HL-60 (cell line): ENCODE measurements at regions not wholly inside any gene's neighbourhood (a gene's known extent, or its start where the extent isn't known, plus 50 kb on each side); places are given as distances from the start of the nearest gene placed in this dataset.

Experiments used
- CTCF ChIP-seq: IDR thresholded peaks from one replicate; pipeline ENCODE4 v1.5.1; 2011; ENCODE audit warnings: low read length, control low read depth, inconsistent platforms; ENCODE audit not compliant: insufficient read depth
- GABPA ChIP-seq: IDR thresholded peaks from 2 replicates; pipeline ENCODE4 v1.6.1; 2012; ENCODE audit warnings: low read depth
- POLR2AphosphoS5 ChIP-seq: IDR thresholded peaks from 2 replicates; pipeline ENCODE4 v1.6.1; 2012; ENCODE audit warnings: low read depth
- TF ChIP-seq, protein P1 (sequence below): IDR thresholded peaks from 2 replicates; pipeline ENCODE4 v1.6.1; 2012; ENCODE audit warnings: low read depth; ENCODE audit not compliant: insufficient replicate concordance

- TF ChIP-seq, protein P1, sequence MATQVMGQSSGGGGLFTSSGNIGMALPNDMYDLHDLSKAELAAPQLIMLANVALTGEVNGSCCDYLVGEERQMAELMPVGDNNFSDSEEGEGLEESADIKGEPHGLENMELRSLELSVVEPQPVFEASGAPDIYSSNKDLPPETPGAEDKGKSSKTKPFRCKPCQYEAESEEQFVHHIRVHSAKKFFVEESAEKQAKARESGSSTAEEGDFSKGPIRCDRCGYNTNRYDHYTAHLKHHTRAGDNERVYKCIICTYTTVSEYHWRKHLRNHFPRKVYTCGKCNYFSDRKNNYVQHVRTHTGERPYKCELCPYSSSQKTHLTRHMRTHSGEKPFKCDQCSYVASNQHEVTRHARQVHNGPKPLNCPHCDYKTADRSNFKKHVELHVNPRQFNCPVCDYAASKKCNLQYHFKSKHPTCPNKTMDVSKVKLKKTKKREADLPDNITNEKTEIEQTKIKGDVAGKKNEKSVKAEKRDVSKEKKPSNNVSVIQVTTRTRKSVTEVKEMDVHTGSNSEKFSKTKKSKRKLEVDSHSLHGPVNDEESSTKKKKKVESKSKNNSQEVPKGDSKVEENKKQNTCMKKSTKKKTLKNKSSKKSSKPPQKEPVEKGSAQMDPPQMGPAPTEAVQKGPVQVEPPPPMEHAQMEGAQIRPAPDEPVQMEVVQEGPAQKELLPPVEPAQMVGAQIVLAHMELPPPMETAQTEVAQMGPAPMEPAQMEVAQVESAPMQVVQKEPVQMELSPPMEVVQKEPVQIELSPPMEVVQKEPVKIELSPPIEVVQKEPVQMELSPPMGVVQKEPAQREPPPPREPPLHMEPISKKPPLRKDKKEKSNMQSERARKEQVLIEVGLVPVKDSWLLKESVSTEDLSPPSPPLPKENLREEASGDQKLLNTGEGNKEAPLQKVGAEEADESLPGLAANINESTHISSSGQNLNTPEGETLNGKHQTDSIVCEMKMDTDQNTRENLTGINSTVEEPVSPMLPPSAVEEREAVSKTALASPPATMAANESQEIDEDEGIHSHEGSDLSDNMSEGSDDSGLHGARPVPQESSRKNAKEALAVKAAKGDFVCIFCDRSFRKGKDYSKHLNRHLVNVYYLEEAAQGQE = no peak
- no peak for TF ChIP-seq CTCF
- TF ChIP-seq POLR2AphosphoS5 = no peak
- no peak for TF ChIP-seq GABPA
Observed at GRCh38 chr5:99460701-99461100, 531.9 kb upstream of the CHD1 start.
